Skeletal muscle satellite cell (primary cell): ENCODE measurements at regions not wholly inside any gene's neighbourhood (a gene's known extent, or its start where the extent isn't known, plus 50 kb on each side); places are given as distances from the start of the nearest gene placed in this dataset.

ENCODE experiments used
- H3K27me3 ChIP-seq: 2 replicates; pipeline ENCODE4 v1.7.0; 2013; ENCODE audit warnings: low read length; ENCODE audit not compliant: control insufficient read depth, insufficient read depth
- H3K36me3 ChIP-seq: 2 replicates; pipeline ENCODE4 v1.7.0; 2013; ENCODE audit warnings: mild to moderate bottlenecking, control low read depth, low read length; ENCODE audit not compliant: insufficient read depth
- H3K4me1 ChIP-seq: 2 replicates; pipeline ENCODE4 v1.7.0; 2013; ENCODE audit warnings: low read length; ENCODE audit not compliant: control insufficient read depth, insufficient read depth
- H3K4me2 ChIP-seq: 2 replicates; pipeline ENCODE4 v1.7.0; 2013; ENCODE audit warnings: mild to moderate bottlenecking, low read length
- H3K4me3 ChIP-seq: 2 replicates; pipeline ENCODE4 v1.7.0; 2013; ENCODE audit warnings: low read length
- H3K9ac ChIP-seq: 2 replicates; pipeline ENCODE4 v1.7.0; 2013; ENCODE audit warnings: mild to moderate bottlenecking, low read depth, low read length, moderate library complexity
- H3K9me3 ChIP-seq: replicated peaks from 2 replicates; pipeline ENCODE4 v1.7.0; 2013; ENCODE audit warnings: mild to moderate bottlenecking, control low read depth, low read length

- H3K36me3 ChIP-seq = no peaks in the 10 kb centered on the region
- H3K9me3 ChIP-seq = no peaks in the 10 kb centered on the region
Observed at GRCh38 chr6:122063076-122063475, 336.4 kb upstream of the HSF2 start.

DNA sequence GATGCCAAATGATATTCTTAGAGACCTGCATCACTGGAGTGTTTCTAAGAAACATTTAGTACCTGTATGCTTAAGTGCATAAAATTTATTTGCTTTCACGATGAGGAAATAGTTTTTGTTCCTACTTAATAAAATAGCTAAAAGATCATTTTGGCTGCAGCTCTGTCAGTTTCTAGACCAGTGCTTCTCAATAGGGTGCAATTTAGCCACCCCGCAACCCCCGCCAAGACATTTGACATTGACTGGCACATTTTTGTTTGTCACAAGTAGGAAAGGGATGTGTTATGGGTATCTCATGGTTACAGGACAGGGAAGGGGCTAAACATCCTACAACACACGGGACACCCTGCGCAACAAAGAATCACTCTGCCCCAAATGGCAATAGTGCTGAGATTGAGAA lies 335.7 kb upstream of the HSF2 start:
- H3K9ac ChIP-seq = no peak overlapping the region
- no peaks in the 10 kb centered on the region for H3K27me3 ChIP-seq
- peaks cover 2% of the 10 kb centered on the region for H3K4me1 ChIP-seq
- no peak overlapping the region for H3K4me2 ChIP-seq
- no peaks in the 10 kb centered on the region for H3K9me3 ChIP-seq
- no peaks in the 10 kb centered on the region for H3K36me3 ChIP-seq
- H3K4me3 ChIP-seq = no peak overlapping the region

More at GRCh38 chr6:122063076-122063475, 336.4 kb upstream of the HSF2 start:
- H3K9ac ChIP-seq = no peak overlapping the region
- no peak overlapping the region for H3K4me3 ChIP-seq
- no peaks in the 10 kb centered on the region for H3K27me3 ChIP-seq
- peaks cover 2% of the 10 kb centered on the region for H3K4me1 ChIP-seq
- no peak overlapping the region for H3K4me2 ChIP-seq

- Histone ChIP-seq H3K9ac (no peak overlapping the region), H3K4me1 (peaks cover 2% of the 10 kb centered on the region), H3K9me3 (no peaks in the 10 kb centered on the region), H3K27me3 (no peaks in the 10 kb centered on the region), H3K36me3 (no peaks in the 10 kb centered on the region), H3K4me3 (peak overlapping the region; percentile 23), H3K4me2 (peak overlapping the region; percentile 43)
Observed at GRCh38 chr6:122066200-122066599, 333.3 kb upstream of the HSF2 start.

GRCh38 chr6:122068291-122068769 lies 331.1 kb upstream of the HSF2 start:
- no peak overlapping the region for H3K4me3 ChIP-seq
- H3K9me3 ChIP-seq = no peaks in the 10 kb centered on the region
- H3K36me3 ChIP-seq = no peaks in the 10 kb centered on the region
- no peaks in the 10 kb centered on the region for H3K27me3 ChIP-seq
- no peak overlapping the region for H3K4me2 ChIP-seq
- H3K9ac ChIP-seq = no peak overlapping the region
- peaks cover 2% of the 10 kb centered on the region for H3K4me1 ChIP-seq

DNA sequence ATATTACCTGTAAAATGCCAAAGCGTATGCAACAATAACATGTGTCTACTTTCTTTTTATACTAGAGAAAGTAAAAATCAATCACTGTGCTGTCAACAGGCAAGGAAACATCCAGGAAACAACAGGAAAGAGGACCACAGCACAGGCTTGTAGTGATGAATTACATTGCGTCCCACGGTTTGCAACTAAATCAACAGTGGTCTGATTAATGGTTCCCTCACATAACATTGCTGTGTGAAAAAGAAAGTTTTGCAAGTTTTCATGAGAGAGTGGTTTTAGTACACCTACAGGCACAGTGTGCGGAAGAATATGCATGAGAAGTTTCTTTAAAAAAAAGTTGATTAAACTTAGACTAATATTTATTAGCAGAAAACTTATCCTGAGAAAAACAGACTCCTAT lies 329.5 kb upstream of the HSF2 start:
- H3K27me3 ChIP-seq = no peaks in the 10 kb centered on the region
- no peaks in the 10 kb centered on the region for H3K9me3 ChIP-seq
- H3K9ac ChIP-seq = no peak overlapping the region
- no peak overlapping the region for H3K4me2 ChIP-seq
- H3K4me1 ChIP-seq = peaks cover 2% of the 10 kb centered on the region
- H3K4me3 ChIP-seq = no peak overlapping the region
- no peaks in the 10 kb centered on the region for H3K36me3 ChIP-seq

GRCh38 chr6:122072014-122072647 lies 327.3 kb upstream of the HSF2 start:
- H3K27me3 ChIP-seq = no peaks in the 10 kb centered on the region
- no peaks in the 10 kb centered on the region for H3K9me3 ChIP-seq
- no peaks in the 10 kb centered on the region for H3K4me1 ChIP-seq
- no peaks in the 10 kb centered on the region for H3K36me3 ChIP-seq
- H3K4me2 ChIP-seq = no peak overlapping the region
- H3K4me3 ChIP-seq = no peak overlapping the region
- H3K9ac ChIP-seq = no peak overlapping the region

GRCh38 chr6:122075084-122075838 lies 324.2 kb upstream of the HSF2 start:
- no peaks in the 10 kb centered on the region for H3K27me3 ChIP-seq
- H3K36me3 ChIP-seq = no peaks in the 10 kb centered on the region
- no peak overlapping the region for H3K4me2 ChIP-seq
- no peak overlapping the region for H3K9ac ChIP-seq
- H3K4me3 ChIP-seq = no peak overlapping the region
- H3K9me3 ChIP-seq = no peaks in the 10 kb centered on the region
- H3K4me1 ChIP-seq = no peaks in the 10 kb centered on the region

DNA sequence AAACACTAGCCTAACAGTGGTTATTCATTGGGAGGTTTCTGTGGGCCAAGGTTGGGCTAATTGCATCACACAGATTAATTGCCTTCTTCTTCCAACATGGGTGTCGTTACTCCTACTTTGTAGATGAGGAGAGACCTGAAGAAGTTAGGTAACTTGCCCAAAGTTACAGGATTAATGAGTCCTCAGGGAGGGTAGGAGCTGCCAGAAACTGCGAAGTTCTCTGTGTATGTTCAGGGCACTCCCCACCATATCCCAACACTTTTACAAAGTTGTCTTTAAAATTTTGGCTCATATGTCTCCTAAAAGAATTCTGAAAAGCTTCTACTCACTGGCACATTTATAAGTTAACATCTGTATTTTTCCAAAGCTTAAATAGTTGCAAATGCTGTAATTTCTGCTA lies 323.5 kb upstream of the HSF2 start:
- Histone ChIP-seq H3K9me3 (no peaks in the 10 kb centered on the region), H3K9ac (no peak overlapping the region), H3K4me2 (no peak overlapping the region), H3K36me3 (no peaks in the 10 kb centered on the region), H3K4me3 (no peak overlapping the region), H3K4me1 (no peaks in the 10 kb centered on the region), H3K27me3 (no peaks in the 10 kb centered on the region)

- no peaks in the 10 kb centered on the region for H3K36me3 ChIP-seq
- no peaks in the 10 kb centered on the region for H3K4me1 ChIP-seq
- H3K4me2 ChIP-seq = no peak overlapping the region
- H3K9ac ChIP-seq = no peak overlapping the region
- H3K4me3 ChIP-seq = no peak overlapping the region
- H3K9me3 ChIP-seq = no peaks in the 10 kb centered on the region
- H3K27me3 ChIP-seq = no peaks in the 10 kb centered on the region
Observed at GRCh38 chr6:122077603-122078002, 321.8 kb upstream of the HSF2 start.

DNA sequence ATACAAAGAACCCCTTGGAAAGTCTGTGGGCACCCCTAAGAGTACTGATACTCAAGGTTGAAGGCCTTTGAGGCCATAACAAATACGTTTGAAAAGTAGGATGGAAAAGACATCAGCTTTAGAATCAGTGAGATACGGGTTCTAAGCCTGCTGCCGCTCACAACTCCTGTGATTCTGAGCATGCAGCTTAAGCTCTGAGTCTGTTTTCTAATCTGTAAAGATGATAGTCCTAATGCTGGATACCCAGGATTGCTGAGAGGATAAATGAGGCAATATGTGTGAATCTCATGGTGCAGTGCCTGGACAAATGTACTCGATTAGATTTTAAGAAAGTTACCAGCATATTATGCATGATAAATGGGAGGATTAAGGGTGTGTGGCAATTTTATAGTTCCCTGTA lies 321.0 kb upstream of the HSF2 start:
- H3K9ac ChIP-seq = no peak overlapping the region
- no peaks in the 10 kb centered on the region for H3K36me3 ChIP-seq
- H3K9me3 ChIP-seq = no peaks in the 10 kb centered on the region
- no peaks in the 10 kb centered on the region for H3K4me1 ChIP-seq
- H3K27me3 ChIP-seq = no peaks in the 10 kb centered on the region
- H3K4me3 ChIP-seq = no peak overlapping the region
- no peak overlapping the region for H3K4me2 ChIP-seq

GRCh38 chr6:122079916-122080315 lies 319.5 kb upstream of the HSF2 start:
- Histone ChIP-seq H3K4me3 (no peak overlapping the region), H3K4me2 (no peak overlapping the region), H3K9ac (no peak overlapping the region), H3K27me3 (no peaks in the 10 kb centered on the region), H3K36me3 (no peaks in the 10 kb centered on the region), H3K9me3 (no peaks in the 10 kb centered on the region), H3K4me1 (no peaks in the 10 kb centered on the region)

- H3K9me3 ChIP-seq = no peaks in the 10 kb centered on the region
- no peak overlapping the region for H3K9ac ChIP-seq
- no peak overlapping the region for H3K4me3 ChIP-seq
- no peaks in the 10 kb centered on the region for H3K4me1 ChIP-seq
- H3K27me3 ChIP-seq = no peaks in the 10 kb centered on the region
- H3K4me2 ChIP-seq = no peak overlapping the region
- H3K36me3 ChIP-seq = no peaks in the 10 kb centered on the region
Observed at GRCh38 chr6:122081921-122082320, 317.5 kb upstream of the HSF2 start.
